ENCODE measurements at regions not wholly inside any gene's neighbourhood (a gene's known extent, or its start where the extent isn't known, plus 50 kb on each side); places are given as distances from the start of the nearest gene placed in this dataset.

- no peak for TF ChIP-seq CTCF (IDR thresholded peaks at IDR 0.05)
- no peak for TF ChIP-seq POLR2A (IDR thresholded peaks at IDR 0.05)
Observed at GRCh38 chr5:71839096-71839884, 120.2 kb downstream of the CARTPT start.
